Choroid plexus epithelial cell (primary cell): ENCODE measurements at regions not wholly inside any gene's neighbourhood (a gene's known extent, or its start where the extent isn't known, plus 50 kb on each side); places are given as distances from the start of the nearest gene placed in this dataset.

Experiments
- DNase-seq: peaks from one replicate; pipeline ENCODE4 v3.0.0-alpha.2; 2010; ENCODE audit warnings: low read depth
- H3K4me3 ChIP-seq: 2 replicates; pipeline ENCODE4 v1.5.1; 2011; ENCODE audit warnings: low read depth, mild to moderate bottlenecking, control low read depth, low read length, moderate library complexity
- CTCF ChIP-seq: conservative IDR thresholded peaks from 2 replicates; pipeline ENCODE4 v1.5.1; 2011; ENCODE audit warnings: low read depth, mild to moderate bottlenecking, control low read depth, inconsistent platforms, low read length, moderate library complexity

GRCh38 chr7:155899596-155899995, 87.3 kb upstream of the SHH start:
- no peak for DNase-seq
- no peak for TF ChIP-seq CTCF
- no peak overlapping the region for H3K4me3 ChIP-seq

GRCh38 chr7:155897758-155898386, 85.6 kb upstream of the SHH start:
- no peak for TF ChIP-seq CTCF
- no peak for DNase-seq
- no peak overlapping the region for H3K4me3 ChIP-seq

GRCh38 chr7:155896531-155897263, 84.4 kb upstream of the SHH start:
- TF ChIP-seq CTCF, result no peak
- no peak overlapping the region for H3K4me3 ChIP-seq
- no peak for DNase-seq

GRCh38 chr7:155893664-155894063, 81.4 kb upstream of the SHH start:
- no peak for DNase-seq
- H3K4me3 ChIP-seq, result no peak overlapping the region
- TF ChIP-seq CTCF, result no peak

GRCh38 chr7:155893176-155893575, 80.9 kb upstream of the SHH start:
- DNase-seq, result no peak

GRCh38 chr7:155889636-155890511, 77.6 kb upstream of the SHH start:
- no peak for TF ChIP-seq CTCF
- DNase-seq, result no peak
- no peak overlapping the region for H3K4me3 ChIP-seq

More at GRCh38 chr7:155893176-155893575, 80.9 kb upstream of the SHH start:
- no peak for TF ChIP-seq CTCF
- H3K4me3 ChIP-seq, result no peak overlapping the region
